Astrocyte of the spinal cord (primary cell): ENCODE measurements at regions not wholly inside any gene's neighbourhood (a gene's known extent, or its start where the extent isn't known, plus 50 kb on each side); places are given as distances from the start of the nearest gene placed in this dataset.

Source experiments
- DNase-seq: peaks from one replicate; pipeline ENCODE4 v3.0.0; 2011; ENCODE audit warnings: low read depth, low spot score
- H3K4me3 ChIP-seq: 2 replicates; pipeline ENCODE4 v1.5.1; 2011; ENCODE audit warnings: low read depth, mild to moderate bottlenecking, low read length, moderate library complexity
- in situ Hi-C: cut with HindIII; loops from 2 replicates; pipeline ENCODE4 v1.10.0; 2017; ENCODE audit warnings: low sequenced_read_pairs
- TF ChIP-seq, protein P1 (sequence below): IDR thresholded peaks from 2 replicates; pipeline ENCODE4 v1.5.1; 2012; ENCODE audit warnings: low read depth, mild to moderate bottlenecking, low read length, inconsistent platforms

DNA sequence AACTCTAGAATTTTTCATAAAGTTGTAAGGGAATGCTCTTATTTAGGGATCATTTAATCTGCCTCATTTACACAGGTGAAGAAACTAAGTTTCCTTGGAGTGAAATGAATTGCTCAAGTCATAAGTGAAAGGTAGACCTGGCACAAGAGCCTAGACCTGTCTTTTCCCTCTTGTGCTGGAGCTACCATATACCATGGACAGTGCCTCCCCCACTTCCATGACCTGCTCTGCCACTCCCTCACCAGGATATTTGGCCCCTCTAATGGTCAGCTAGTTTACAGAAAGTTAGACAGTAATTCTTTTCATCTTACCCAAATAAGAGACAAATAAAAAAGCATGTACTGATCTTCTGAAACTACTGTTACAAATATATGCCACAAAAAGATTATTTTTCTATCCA, 105.5 kb upstream of the ACO1 start:
- in situ Hi-C loops = no loop called here
- TF ChIP-seq, protein P1, sequence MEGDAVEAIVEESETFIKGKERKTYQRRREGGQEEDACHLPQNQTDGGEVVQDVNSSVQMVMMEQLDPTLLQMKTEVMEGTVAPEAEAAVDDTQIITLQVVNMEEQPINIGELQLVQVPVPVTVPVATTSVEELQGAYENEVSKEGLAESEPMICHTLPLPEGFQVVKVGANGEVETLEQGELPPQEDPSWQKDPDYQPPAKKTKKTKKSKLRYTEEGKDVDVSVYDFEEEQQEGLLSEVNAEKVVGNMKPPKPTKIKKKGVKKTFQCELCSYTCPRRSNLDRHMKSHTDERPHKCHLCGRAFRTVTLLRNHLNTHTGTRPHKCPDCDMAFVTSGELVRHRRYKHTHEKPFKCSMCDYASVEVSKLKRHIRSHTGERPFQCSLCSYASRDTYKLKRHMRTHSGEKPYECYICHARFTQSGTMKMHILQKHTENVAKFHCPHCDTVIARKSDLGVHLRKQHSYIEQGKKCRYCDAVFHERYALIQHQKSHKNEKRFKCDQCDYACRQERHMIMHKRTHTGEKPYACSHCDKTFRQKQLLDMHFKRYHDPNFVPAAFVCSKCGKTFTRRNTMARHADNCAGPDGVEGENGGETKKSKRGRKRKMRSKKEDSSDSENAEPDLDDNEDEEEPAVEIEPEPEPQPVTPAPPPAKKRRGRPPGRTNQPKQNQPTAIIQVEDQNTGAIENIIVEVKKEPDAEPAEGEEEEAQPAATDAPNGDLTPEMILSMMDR = no peak
- no peak for DNase-seq
- H3K4me3 ChIP-seq = no peak overlapping the region

DNA sequence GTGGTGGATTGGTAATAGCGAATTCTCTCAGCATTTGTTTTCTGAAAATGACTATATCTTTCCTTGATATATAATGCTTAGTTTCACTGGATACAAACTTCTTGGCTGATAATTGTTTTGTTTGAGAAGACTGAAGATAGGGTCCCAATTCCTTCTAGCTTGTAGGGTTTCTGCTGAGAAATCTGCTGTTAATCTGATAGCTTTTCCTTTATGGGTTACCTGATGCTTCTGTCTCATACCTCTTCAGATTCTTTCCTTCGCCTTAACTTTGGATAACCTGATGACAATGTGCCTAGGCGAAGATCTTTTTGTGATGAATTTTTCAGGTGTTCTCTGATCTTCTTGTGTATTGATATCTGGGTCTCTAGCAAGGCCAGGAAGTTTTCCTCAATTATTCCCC, 94.7 kb upstream of the ACO1 start:
- TF ChIP-seq, protein P1 = no peak
- in situ Hi-C loops = no loop called here
- H3K4me3 ChIP-seq = no peak overlapping the region
- no peak for DNase-seq

DNA sequence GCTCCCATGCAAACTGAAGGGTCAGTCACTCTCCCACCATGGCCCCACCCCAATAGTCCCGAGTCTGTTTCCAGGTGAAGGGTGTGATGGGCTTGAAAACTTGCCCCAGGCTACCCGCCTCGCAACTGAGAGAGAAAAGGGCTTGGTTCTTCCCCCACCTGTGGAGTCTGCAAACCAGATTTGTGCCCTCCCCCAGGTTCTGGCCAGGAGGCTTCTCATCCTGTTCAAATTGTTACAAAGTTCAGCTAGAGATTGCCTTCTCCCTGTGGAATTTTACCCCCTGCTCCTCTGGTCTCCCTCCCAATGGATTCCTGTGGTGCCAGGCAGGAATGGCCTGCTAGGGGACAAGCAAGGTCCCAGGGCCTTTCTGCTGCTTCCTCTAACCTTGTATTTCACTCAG, 93.1 kb upstream of the ACO1 start:
- TF ChIP-seq, protein P1 = no peak
- H3K4me3 ChIP-seq = no peak overlapping the region
- in situ Hi-C loops = no loop called here
- DNase-seq = no peak

DNA sequence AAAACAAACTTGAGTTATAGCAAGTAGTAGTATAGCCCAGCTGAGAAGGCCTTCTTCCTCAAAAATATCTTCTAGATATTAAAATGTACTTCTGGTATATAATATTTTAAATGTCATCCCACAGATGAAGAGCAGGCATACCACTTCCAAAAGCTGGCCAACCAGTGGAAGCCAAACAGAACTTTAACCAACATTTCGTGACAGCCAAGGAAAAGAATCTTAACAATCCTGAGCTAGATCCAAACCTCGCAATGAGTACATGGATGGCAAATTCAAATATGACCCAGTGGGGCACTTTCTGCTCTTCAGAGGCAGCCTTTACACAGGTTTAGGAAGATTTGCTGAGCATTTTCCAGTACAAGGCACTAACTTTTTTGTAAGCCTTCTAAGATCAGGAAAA, 91.8 kb upstream of the ACO1 start:
- no peak for DNase-seq
- no peak overlapping the region for H3K4me3 ChIP-seq
- in situ Hi-C loops = no loop called here
- TF ChIP-seq, protein P1 = no peak

DNA sequence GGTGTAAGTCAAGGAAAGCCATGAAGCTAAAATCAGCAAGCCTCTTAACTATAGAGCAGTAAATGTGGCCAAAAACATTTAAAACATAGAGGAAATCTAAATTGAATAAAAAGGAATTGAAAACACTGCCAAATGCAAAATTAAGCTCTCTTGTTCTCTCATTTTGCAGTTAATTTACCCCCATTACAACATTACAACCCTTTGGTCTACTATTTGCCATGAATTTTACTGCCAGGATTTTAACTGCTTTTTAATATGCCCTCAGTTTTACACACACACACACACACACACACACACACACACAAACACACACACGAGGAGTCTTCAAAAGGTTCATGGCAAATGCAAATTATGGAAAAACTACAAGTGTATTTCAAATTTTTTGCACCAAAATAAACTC, 91.4 kb upstream of the ACO1 start:
- H3K4me3 ChIP-seq = no peak overlapping the region
- TF ChIP-seq, protein P1 = no peak
- DNase-seq = no peak
- in situ Hi-C loops = no loop called here

DNA sequence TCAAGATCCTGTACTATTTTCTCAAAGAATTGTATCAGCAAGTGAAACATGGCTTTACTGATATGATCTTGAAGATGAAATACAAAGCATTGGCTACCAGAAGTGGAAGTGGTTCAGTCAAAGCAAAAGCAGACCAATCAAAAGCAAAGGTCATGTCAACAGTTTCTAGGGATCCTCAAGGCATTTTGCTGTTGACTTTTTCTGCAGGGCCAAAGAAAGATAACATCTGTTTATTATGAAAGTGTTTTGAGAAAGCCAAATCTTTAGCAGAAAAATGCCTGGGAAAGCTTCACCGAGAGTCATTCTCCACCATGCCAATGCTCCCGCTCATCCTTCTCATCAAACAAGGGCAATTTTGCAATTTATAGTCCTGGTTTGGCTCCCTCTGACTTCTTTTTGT, 90.3 kb upstream of the ACO1 start:
- in situ Hi-C loops = no loop called here
- DNase-seq = no peak
- TF ChIP-seq, protein P1 = no peak
- H3K4me3 ChIP-seq = no peak overlapping the region

DNA sequence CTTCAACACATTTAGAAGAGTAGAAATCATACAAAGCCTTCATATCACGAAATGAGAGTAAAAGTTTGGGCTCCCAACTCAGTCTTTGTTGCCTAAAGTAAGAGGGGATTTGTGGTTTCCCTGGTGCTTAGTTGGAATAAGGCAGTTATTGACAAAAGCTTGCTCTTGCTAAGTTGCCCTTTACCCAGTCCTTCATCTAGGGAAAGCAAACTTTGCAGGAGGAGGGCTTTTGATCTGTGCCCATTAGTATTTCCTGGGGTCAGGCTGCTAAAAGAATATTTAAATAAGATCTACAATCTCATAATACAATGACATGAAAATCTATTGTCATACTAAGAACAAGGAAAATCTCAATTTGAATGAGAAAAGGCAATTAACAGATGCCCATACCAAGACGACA, 84.1 kb upstream of the ACO1 start:
- in situ Hi-C loops = no loop called here
- TF ChIP-seq, protein P1 = no peak
- DNase-seq = no peak
- no peak overlapping the region for H3K4me3 ChIP-seq
